ENCODE measurements at regions not wholly inside any gene's neighbourhood (a gene's known extent, or its start where the extent isn't known, plus 50 kb on each side); places are given as distances from the start of the nearest gene placed in this dataset.

- H3K27ac Mint-ChIP-seq: no peak overlapping the region
- no peaks in the 10 kb centered on the region for H3K9me3 Mint-ChIP-seq
- ATAC-seq (no peak), DNase-seq (ENCODE audit: low spot score in 2 of 2) (no peak)
- H3K36me3 Mint-ChIP-seq: no peaks in the 10 kb centered on the region
Observed at GRCh38 chr3:148186881-148187280, 510.8 kb upstream of the AGTR1 start.

DNA sequence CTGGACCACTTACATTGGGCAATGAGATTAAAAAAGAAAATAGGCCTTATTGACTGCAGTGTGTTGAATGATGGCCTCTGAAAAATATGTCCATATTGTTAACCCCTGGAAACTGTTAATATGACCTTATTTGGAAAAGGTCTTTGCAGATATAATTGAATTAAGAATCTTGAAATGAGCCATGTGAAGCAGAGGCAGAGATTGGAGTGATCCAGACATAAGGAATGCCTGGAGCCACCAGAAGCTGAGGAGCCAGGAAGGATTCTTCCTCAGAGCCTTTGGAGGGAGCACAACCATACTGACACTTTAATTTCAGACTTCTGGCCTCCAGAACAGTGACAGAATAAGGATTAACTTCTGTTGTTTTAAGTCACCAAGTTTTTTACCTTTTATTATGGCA, 510.4 kb upstream of the AGTR1 start:
- DNase-seq (ENCODE audit: low spot score in 2 of 2): no peak
- Mint-ChIP-seq H3K9me3 (no peaks in the 10 kb centered on the region), H3K27ac (no peak overlapping the region), H3K36me3 (no peaks in the 10 kb centered on the region)
- no peak for ATAC-seq

DNA sequence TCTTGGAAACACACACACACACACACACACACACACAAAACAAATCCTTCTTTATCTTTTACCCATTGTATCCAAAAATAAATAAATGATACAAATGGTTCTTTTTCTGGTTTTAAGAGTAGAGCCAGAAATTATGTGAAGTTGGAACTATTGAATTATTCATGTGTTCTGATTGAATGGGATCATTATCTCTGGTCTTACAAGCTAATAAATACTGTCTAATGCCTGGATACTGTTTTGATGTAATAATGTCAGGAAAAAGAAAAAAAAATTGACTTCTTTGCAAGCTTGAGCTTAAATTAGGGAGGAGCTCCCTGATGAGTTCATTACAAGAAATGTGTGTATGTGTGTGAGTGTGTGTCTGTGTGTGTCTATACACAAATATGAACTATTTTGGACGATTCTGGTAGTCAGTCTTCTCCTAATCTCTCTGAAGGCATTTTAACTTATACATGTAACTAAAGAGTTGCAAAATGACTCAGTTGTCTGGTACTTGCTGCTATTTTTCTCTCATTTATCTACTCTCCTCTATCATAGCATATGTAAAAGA, 507.2 kb upstream of the AGTR1 start:
- ATAC-seq (no peak), DNase-seq (ENCODE audit: low spot score in 2 of 2) (no peak)
- no peak overlapping the region for H3K27ac Mint-ChIP-seq
- peaks cover 0 to 2% of the 10 kb centered on the region in 2 donors for H3K9me3 Mint-ChIP-seq
- H3K36me3 Mint-ChIP-seq: no peaks in the 10 kb centered on the region

GRCh38 chr3:148191966-148192365, 505.7 kb upstream of the AGTR1 start:
- H3K27ac Mint-ChIP-seq: no peak overlapping the region
- H3K36me3 Mint-ChIP-seq: no peaks in the 10 kb centered on the region
- DNase-seq (ENCODE audit: low spot score in 2 of 2) (no peak), ATAC-seq (no peak)
- peaks cover 4 to 6% of the 10 kb centered on the region in 2 donors for H3K9me3 Mint-ChIP-seq

- ATAC-seq: no peak
- Mint-ChIP-seq H3K9me3 (peaks cover 22 to 29% of the 10 kb centered on the region in 2 donors), H3K36me3 (peaks cover 0 to 5% of the 10 kb centered on the region in 2 donors), H3K27ac (no peak overlapping the region)
- no peak for DNase-seq (ENCODE audit: low spot score in 2 of 2)
Observed at GRCh38 chr3:148197061-148197460, 500.6 kb upstream of the AGTR1 start.

DNA sequence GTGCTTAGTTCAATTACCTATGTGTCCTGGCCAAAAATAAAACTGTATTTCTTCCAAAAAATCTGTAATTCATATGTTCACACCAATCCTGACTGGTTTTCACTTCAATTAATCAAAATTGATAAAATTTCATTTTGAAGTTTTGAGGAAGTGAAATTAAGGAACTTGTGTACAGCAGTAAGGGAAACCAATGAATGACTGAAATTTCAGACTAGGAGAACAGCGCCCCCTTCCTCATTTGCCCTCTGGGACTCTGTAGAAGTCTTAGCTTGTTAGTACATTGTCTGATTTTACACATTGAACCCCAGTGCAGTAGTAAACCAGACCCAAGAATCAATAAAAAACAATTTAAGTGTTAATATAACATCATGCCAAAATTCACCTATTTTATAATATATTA, 495.3 kb upstream of the AGTR1 start:
- ATAC-seq: no peak
- DNase-seq (ENCODE audit: low spot score in 2 of 2): no peak
- H3K36me3 Mint-ChIP-seq: peaks cover 0 to 5% of the 10 kb centered on the region in 2 donors
- H3K9me3 Mint-ChIP-seq: peaks cover 17 to 27% of the 10 kb centered on the region in 2 donors
- H3K27ac Mint-ChIP-seq: no peak overlapping the region

DNA sequence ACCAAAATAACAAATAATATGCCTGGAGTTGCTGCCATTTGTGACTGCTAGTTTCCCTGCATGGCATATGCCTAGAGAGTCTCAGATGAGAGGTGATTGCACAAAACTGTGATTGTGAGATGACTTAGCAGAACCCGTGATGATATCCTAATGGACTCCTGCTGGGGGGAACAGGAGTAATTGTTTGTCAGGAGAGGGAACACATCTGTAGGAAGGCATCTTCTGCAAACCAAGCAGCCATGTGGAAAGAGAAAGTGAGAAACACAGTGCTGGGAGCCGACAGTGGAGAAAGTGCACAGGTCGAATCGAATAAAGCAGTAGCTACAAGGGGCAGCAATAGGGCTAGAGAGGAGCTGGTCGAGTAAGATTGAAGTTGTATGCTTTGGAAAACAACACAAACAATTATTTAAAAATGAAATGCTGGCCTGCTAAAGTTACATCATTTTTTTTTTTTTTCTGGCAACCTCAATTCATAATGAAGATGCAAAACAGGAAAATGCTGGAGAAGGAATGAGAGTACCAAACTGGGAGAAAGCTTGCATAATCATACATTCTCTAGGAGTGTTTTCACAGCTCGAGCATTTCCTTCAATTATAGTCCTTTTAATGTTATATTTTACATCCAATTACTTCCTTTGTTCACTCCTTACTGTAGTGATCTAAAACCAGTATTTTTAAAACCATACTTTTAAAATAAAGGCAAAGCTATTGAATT, 494.2 kb upstream of the AGTR1 start:
- DNase-seq (ENCODE audit: low spot score in 2 of 2) (no peak), ATAC-seq (no peak)
- Mint-ChIP-seq H3K27ac (no peak overlapping the region), H3K9me3 (peaks cover 17 to 21% of the 10 kb centered on the region in 2 donors), H3K36me3 (peaks cover 0 to 5% of the 10 kb centered on the region in 2 donors)

GRCh38 chr3:148204131-148204530, 493.6 kb upstream of the AGTR1 start:
- no peak overlapping the region for H3K27ac Mint-ChIP-seq
- peaks cover 0 to 5% of the 10 kb centered on the region in 2 donors for H3K36me3 Mint-ChIP-seq
- peaks cover 18 to 19% of the 10 kb centered on the region in 2 donors for H3K9me3 Mint-ChIP-seq
- no peak for DNase-seq (ENCODE audit: low spot score in 2 of 2)
- ATAC-seq: no peak

DNA sequence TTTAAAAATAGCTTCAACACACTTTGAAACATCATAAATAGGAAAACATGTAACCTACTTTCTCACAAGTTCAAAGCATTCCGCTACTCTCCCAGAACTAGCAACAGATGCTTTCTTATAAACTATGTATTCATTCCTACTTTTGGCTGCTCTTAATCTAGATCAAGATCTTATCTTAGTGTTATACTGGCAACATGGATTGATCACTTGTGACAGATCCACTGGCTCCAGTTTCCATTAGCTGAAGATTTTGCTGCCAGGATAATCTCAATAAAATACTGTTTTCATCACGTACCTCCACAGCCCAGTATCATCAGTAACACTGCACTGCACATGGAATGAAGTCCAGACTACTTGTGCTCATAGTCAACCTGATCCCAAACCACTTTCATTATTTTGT, 491.7 kb upstream of the AGTR1 start:
- ATAC-seq: no peak
- Mint-ChIP-seq H3K36me3 (peaks cover 0 to 1% of the 10 kb centered on the region in 2 donors), H3K27ac (no peak overlapping the region), H3K9me3 (peaks cover 10 to 12% of the 10 kb centered on the region in 2 donors)
- DNase-seq (ENCODE audit: low spot score in 2 of 2): no peak

DNA sequence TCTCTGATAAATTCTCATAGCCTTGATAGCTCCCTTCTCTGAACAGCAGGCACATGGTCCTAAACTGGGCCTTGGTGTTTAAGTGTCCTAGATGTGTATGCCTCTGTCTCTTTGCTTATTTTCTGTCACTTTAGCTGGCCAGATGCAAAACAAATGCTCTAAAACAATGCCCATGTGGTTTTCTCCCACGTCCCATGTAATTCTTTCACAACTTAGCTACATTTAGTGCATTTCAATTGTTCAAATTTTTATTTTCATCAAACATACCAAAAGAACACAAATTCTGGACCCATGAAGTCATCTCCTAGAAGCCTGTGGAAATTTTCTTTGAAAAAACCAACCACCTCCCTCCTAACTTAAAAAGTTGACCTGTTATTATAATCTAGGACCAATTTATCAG, 491.3 kb upstream of the AGTR1 start:
- Mint-ChIP-seq H3K9me3 (peaks cover 8 to 12% of the 10 kb centered on the region in 2 donors), H3K36me3 (no peaks in the 10 kb centered on the region), H3K27ac (no peak overlapping the region)
- ATAC-seq: no peak
- no peak for DNase-seq (ENCODE audit: low spot score in 2 of 2)

DNA sequence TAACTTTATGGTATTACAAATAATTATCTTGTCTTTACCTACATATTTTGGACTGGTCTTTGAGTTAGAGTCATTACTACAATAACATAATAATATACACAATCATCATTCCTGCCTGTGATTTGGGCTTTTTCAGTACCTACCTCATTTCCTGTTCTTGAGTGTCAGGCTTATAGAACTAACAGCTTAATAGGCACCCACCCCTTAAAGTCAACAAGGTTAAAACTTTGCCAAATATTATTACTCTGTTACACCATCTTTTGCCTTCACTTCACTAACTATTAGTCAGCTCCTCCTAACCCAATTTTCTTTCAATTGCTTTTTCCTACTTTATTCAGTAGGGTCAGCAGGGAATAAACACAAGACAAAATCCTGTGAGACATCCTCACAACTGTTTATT, 488.7 kb upstream of the AGTR1 start:
- no peak overlapping the region for H3K27ac Mint-ChIP-seq
- ATAC-seq: no peak

DNA sequence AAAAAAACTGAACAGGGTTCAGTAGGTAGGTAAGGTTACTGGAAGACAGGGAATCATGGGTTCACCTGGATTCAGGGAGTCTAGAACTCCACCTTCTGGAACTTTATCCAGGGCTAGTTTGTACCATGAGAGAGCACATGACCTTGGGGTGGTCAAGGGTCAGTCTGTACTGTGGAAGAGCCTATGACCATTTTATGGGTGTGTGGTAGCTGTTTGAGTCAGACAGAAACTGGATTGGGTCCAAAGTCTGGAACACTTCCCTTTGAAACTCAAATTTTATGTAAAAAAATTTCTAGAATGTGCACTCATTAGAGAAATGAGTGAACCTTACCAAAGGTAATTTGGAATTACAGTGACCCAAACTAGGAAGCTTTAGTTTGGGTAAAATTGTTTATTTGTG, 486.0 kb upstream of the AGTR1 start:
- no peaks in the 10 kb centered on the region for H3K36me3 Mint-ChIP-seq
- no peak overlapping the region for H3K27ac Mint-ChIP-seq
- DNase-seq (ENCODE audit: low spot score in 2 of 2) (no peak), ATAC-seq (no peak)
- peaks cover 5 to 12% of the 10 kb centered on the region in 2 donors for H3K9me3 Mint-ChIP-seq

More for the DNA sequence above, 488.7 kb upstream of the AGTR1 start:
- no peak for DNase-seq (ENCODE audit: low spot score in 2 of 2)
- Mint-ChIP-seq H3K36me3 (no peaks in the 10 kb centered on the region), H3K9me3 (peaks cover 5 to 12% of the 10 kb centered on the region in 2 donors)

DNA sequence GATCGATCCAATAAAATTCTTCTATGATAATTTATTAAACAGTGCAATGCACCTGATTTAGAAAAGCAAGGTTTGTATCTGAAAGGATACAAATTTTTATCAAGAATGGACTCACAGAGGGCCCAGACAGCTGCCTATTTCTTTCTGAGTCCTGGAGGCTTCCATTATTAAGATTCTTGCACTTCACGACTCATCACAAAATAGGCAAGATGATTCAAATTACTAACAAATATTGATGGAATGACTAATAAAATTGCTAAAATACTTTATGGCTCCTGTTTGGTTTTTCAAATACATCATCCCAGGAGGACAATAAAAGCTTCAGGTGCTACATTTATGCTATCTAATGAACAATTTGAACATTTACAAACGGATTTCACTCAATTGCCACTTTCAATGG, 483.0 kb upstream of the AGTR1 start:
- no peak overlapping the region for H3K27ac Mint-ChIP-seq
- ATAC-seq: no peak

GRCh38 chr3:148217317-148217716, 480.4 kb upstream of the AGTR1 start:
- Mint-ChIP-seq H3K36me3 (no peaks in the 10 kb centered on the region), H3K27ac (no peak overlapping the region), H3K9me3 (peaks cover 5% of the 10 kb centered on the region in 2 donors)
- no peak for ATAC-seq
- no peak for DNase-seq (ENCODE audit: low spot score in 2 of 2)

More for the DNA sequence above, 483.0 kb upstream of the AGTR1 start:
- H3K36me3 Mint-ChIP-seq: no peaks in the 10 kb centered on the region
- no peak for DNase-seq (ENCODE audit: low spot score in 2 of 2)
- H3K9me3 Mint-ChIP-seq: peaks cover 8 to 9% of the 10 kb centered on the region in 2 donors

- ATAC-seq: no peak
Observed at GRCh38 chr3:148218222-148218621, 479.5 kb upstream of the AGTR1 start.

DNA sequence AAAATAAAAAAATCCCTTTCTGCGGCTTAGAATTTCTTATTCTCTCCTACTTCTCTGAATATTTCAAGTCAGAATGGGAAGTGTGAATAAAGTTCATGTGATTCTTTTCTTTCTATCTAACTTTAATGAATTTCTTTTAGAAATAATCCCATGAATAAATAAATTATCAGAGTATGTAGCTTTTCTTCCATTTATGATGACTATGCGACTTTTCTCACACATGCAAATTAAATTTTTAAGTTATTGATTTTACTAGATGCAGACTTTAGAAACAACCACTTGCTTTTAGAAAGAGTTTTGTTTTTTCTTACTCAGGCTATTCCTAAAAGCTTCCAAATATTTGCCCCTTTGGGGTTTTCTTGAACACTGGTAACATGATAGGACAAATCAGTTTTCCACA, 477.7 kb upstream of the AGTR1 start:
- Mint-ChIP-seq H3K27ac (no peak overlapping the region), H3K9me3 (peaks cover 5% of the 10 kb centered on the region in 2 donors), H3K36me3 (no peaks in the 10 kb centered on the region)
- ATAC-seq: no peak
- DNase-seq (ENCODE audit: low spot score in 2 of 2): no peak

More at GRCh38 chr3:148218222-148218621, 479.5 kb upstream of the AGTR1 start:
- no peaks in the 10 kb centered on the region for H3K36me3 Mint-ChIP-seq
- no peak for DNase-seq (ENCODE audit: low spot score in 2 of 2)
- no peak overlapping the region for H3K27ac Mint-ChIP-seq
- H3K9me3 Mint-ChIP-seq: peaks cover 5% of the 10 kb centered on the region in 2 donors

GRCh38 chr3:148221303-148221702, 476.4 kb upstream of the AGTR1 start:
- DNase-seq (ENCODE audit: low spot score in 2 of 2) (no peak), ATAC-seq (no peak)
- H3K27ac Mint-ChIP-seq: no peak overlapping the region
- peaks cover 5% of the 10 kb centered on the region in 2 donors for H3K9me3 Mint-ChIP-seq
- no peaks in the 10 kb centered on the region for H3K36me3 Mint-ChIP-seq

GRCh38 chr3:148223266-148223665, 474.4 kb upstream of the AGTR1 start:
- no peak overlapping the region for H3K27ac Mint-ChIP-seq
- ATAC-seq: no peak
- H3K36me3 Mint-ChIP-seq: no peaks in the 10 kb centered on the region
- peaks cover 0 to 5% of the 10 kb centered on the region in 2 donors for H3K9me3 Mint-ChIP-seq
- no peak for DNase-seq (ENCODE audit: low spot score in 2 of 2)
